ENCODE measurements at regions not wholly inside any gene's neighbourhood (a gene's known extent, or its start where the extent isn't known, plus 50 kb on each side); places are given as distances from the start of the nearest gene placed in this dataset.

GRCh38 chr15:70314688-70315087 is 217.0 kb upstream of the TLE3 start:
- in situ Hi-C loops (cut with HindIII; ENCODE audit: low sequenced_read_pairs), result no loop called here

GRCh38 chr15:70314018-70314354 is 216.3 kb upstream of the TLE3 start:
- in situ Hi-C loops (cut with HindIII; ENCODE audit: low sequenced_read_pairs), result no loop called here

GRCh38 chr15:70313099-70314017 is 215.6 kb upstream of the TLE3 start:
- in situ Hi-C loops (cut with HindIII; ENCODE audit: low sequenced_read_pairs), result no loop called here

GRCh38 chr15:70311821-70312220 is 214.1 kb upstream of the TLE3 start:
- in situ Hi-C loops (cut with HindIII; ENCODE audit: low sequenced_read_pairs), result no loop called here

GRCh38 chr15:70309716-70310115 is 212.0 kb upstream of the TLE3 start:
- in situ Hi-C loops (cut with HindIII; ENCODE audit: low sequenced_read_pairs), result no loop called here

GRCh38 chr15:70308735-70309434 is 211.2 kb upstream of the TLE3 start:
- in situ Hi-C loops (cut with HindIII; ENCODE audit: low sequenced_read_pairs), result no loop called here

GRCh38 chr15:70308011-70308734 is 210.5 kb upstream of the TLE3 start:
- in situ Hi-C loops (cut with HindIII; ENCODE audit: low sequenced_read_pairs), result no loop called here

- in situ Hi-C loops (cut with HindIII; ENCODE audit: low sequenced_read_pairs), result no loop called here
Measured at GRCh38 chr15:70306582-70306981, 208.9 kb upstream of the TLE3 start.

- in situ Hi-C loops (cut with HindIII; ENCODE audit: low sequenced_read_pairs), result no loop called here
Measured at GRCh38 chr15:70306081-70306480, 208.4 kb upstream of the TLE3 start.

- in situ Hi-C loops (cut with HindIII; ENCODE audit: low sequenced_read_pairs), result no loop called here
Measured at GRCh38 chr15:70303981-70304380, 206.3 kb upstream of the TLE3 start.

- in situ Hi-C loops (cut with HindIII; ENCODE audit: low sequenced_read_pairs), result no loop called here
Measured at GRCh38 chr15:70302360-70302759, 204.6 kb upstream of the TLE3 start.

GRCh38 chr15:70301396-70301795 is 203.7 kb upstream of the TLE3 start:
- in situ Hi-C loops (cut with HindIII; ENCODE audit: low sequenced_read_pairs), result no loop called here

GRCh38 chr15:70299931-70300869 is 202.5 kb upstream of the TLE3 start:
- in situ Hi-C loops (cut with HindIII; ENCODE audit: low sequenced_read_pairs), result no loop called here

- in situ Hi-C loops (cut with HindIII; ENCODE audit: low sequenced_read_pairs), result no loop called here
Measured at GRCh38 chr15:70297465-70298058, 199.8 kb upstream of the TLE3 start.

- in situ Hi-C loops (cut with HindIII; ENCODE audit: low sequenced_read_pairs), result no loop called here
Measured at GRCh38 chr15:70294731-70295305, 197.1 kb upstream of the TLE3 start.

GRCh38 chr15:70293591-70294470 is 196.1 kb upstream of the TLE3 start:
- in situ Hi-C loops (cut with HindIII; ENCODE audit: low sequenced_read_pairs), result no loop called here

- in situ Hi-C loops (cut with HindIII; ENCODE audit: low sequenced_read_pairs), result no loop called here
Measured at GRCh38 chr15:70293138-70293537, 195.4 kb upstream of the TLE3 start.

- in situ Hi-C loops (cut with HindIII; ENCODE audit: low sequenced_read_pairs), result no loop called here
Measured at GRCh38 chr15:70292076-70292760, 194.5 kb upstream of the TLE3 start.

All from DLD1 (cell line).